GM19043 (cell line): ENCODE measurements at regions not wholly inside any gene's neighbourhood (a gene's known extent, or its start where the extent isn't known, plus 50 kb on each side); places are given as distances from the start of the nearest gene placed in this dataset.
"Not testable (repeated sequence)": the region's sequence is repeated elsewhere in the genome, so short reads cannot be mapped to it uniquely, and the experiment has no call there.

Experiments
- ATAC-seq: cut with Tn5 transposase; IDR thresholded peaks from one replicate; pipeline ENCODE4 v1.9.1; 2021; ENCODE audit warnings: low read depth; ENCODE audit not compliant: unreplicated experiment

DNA sequence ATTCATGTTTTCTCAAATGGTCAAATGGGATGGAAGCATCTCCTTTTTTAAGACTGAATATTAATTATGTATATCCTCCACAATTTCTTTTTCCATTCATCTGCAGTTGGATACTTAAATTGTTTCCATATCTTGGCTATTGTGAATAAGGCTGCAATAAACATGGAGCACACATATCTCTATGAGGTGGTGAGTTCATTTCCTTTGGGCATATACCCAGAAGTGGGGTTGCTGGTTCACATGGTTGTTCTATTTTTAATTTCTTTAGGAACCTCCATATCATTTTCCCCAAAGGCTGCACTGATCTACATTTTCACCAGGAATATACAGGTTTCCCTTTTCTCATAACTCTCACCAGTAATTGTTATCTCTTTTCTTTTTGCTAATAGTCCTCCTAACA, 566.3 kb downstream of the KCTD12 start:
- ATAC-seq: no peak

DNA sequence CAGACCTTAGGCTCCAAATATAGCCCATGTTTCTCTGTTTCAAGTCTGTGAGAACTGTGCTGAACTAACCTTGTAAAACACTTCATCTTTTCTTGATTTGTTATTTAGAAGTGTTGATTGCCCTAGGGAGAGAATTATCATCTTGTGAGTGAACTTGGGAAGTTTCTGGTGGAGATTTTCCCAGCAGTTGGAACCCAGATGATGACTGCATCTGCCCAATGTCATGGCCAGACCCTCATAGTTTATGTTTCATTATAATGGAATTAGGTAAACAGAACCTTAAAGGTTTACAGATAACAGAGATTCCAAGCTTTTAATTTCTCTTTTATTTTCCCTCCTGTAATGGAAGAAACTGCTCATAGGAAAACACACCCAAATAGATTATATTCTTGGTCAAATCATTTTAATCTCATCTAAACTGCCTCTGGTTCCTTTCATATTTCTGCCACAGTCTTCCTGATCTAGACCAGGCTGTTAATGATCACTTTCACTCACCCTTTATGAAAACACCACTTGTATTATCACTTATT, 569.1 kb downstream of the KCTD12 start:
- no peak for ATAC-seq

DNA sequence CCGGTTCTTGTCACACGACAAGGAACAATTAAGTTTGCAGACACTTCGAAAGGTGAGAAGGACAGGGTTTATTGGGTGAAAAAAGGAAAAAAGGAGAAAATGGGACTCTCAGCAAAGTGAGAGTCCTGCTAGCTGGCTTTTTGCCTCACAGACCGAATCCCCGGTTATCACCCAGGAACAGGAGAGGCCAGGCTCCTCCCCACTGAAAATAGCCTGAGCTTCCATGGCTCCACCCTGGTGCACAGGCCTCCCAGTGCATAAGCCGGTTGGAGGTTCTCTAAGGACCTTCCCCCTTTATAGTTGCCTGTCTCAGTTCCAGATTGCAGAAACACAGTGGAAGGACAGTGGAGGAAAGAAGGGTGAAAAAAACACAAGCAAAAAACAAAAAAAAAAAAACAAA, 571.7 kb downstream of the KCTD12 start:
- ATAC-seq: no peak

DNA sequence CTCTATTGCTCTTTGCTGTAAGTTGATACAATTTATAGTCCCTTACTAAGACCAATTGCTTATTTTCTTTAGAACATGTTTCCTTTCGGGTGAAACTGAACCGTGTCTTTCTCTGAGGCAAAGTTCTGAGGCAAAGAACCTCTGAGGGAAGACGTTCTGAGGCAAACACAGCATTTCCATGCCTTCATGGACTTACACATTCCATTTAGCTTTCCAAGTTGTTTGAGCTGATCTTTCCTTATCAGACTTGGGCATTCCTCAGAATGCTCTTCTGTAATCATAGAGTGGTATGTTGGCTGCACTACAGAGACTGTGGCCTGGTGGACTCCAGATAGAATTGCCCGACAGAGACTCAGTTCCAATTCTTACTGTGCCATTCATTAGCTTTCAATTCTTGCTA, 579.1 kb downstream of the KCTD12 start:
- ATAC-seq: no peak

DNA sequence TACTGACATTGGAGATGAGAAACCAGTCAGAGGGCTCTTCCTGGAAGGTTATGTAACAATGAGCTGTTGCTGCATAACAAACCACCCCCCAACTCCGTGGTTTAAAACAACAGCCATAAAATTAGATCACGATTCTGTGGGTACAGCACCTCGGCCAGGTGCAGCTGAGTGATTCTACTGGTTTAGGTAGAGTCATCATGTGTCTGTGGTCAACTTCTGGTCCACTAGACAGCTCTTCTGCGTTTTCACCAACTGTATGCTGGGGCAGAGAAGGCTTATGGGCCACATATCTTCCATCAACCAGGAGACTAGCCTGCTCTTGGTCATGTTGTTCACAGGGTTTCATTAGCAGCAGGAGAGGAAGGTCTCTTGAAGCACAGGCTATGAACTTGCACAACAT, 585.5 kb downstream of the KCTD12 start:
- ATAC-seq: no peak

DNA sequence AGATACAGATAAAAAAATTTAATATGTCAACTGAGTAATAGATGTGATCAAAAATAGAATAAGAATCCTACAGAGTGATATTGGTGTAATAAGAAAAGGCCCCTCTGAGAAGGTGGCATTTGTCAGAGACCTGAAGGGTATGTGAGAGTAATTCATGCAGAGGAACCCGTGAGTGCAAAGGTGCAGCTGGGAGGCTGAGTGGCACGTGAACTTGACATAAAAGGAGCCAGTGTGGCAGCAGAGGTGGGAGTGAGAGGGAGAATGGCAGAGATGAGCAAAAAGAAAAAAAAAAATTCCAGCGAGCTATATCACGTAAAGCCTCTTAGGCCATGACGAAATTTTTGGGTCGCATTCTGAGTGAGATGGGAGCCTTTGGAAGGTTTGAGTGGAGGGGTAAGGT, 588.9 kb downstream of the KCTD12 start:
- no peak for ATAC-seq

DNA sequence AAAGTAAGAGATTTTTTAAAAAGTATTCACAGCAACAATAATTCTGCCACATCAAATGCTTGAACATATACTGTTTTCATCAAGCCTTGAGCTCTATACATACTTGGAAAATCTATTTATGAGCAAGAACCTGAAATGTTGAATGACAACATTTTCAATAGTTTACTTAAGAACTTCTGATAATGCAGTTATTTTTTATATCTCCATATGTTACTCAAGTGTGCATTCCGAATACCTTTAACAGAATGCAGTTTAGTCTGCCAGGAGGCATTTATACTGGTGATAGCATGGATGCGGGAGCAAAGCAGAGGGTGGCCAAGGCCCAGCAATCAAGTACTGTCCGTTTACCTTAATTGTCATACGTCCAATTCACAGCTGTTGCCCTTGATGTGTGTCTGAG, 589.5 kb downstream of the KCTD12 start:
- ATAC-seq: no peak

DNA sequence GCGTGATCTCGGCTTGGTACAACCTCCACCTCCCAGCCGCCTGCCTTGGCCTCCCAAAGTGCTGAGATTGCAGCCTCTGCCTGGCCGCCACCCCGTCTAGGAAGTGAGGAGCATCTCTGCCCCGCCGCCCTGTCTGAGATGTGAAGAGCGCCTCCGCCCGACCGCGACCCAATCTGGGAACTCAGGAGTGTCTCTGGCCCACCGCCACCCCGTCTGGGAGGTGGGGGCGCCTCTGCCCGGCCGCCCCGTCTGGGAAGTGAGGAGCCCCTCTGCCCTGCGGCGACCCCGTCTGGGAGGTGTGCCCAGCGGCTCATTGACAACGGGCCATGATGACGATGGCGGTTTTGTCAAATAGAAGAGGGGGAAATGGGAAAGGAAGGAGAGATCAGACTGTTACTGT, 591.2 kb downstream of the KCTD12 start:
- not testable (repeated sequence) for ATAC-seq

DNA sequence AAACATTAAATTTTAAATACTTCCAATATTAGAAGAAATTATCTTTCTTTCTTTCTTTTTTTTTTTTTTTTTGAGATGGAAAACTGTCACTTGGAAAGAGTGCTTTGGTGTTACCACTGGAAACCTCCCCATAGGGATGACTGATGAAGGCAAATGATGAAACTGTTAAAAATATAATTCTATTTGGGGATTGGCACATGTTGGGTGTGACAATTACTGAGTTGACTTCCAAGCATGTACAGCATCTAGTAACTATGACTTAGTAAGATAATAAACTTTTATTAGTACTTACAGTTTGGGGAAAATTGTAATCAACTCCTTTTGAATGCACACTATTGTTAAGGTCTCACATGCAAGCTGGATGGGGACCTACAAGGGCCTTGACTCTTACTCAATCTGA, 592.5 kb downstream of the KCTD12 start:
- ATAC-seq: no peak

DNA sequence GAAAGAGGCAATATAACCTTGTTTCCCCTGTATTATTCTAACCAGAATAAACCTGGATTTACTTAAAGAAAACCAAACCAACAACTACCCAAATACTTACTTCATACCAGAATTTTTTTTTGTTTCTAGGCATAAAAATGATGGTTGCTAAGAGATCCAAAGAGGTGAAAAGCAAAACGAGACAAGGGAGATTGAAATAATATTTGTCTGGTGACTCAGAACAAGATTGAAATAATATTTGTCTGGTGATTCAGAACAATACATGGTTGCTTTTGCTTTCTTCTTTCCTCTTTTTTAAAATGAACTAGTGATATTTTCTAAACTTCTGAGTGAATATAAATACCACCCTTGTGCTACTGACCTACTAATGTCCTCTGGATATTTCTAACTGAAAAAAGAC, 592.9 kb downstream of the KCTD12 start:
- ATAC-seq: no peak

DNA sequence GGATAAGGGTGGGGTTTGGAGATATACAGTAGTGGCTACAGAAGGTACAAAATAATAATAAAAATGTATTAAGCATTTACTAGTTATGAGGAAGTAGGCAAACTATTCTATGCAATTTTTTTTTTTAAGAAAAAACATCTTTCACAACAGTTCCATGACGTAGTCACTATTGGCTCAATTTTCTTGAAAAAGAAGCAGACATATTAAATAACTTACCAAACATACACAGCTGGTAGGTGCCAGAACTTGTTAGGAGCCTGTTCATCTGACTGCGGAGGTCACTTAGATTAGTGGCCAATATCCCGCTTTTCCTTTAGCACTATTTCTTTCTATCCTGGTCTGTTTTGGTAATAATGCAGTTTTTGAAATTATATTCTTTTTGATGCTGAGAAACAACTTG, 593.5 kb downstream of the KCTD12 start:
- no peak for ATAC-seq

DNA sequence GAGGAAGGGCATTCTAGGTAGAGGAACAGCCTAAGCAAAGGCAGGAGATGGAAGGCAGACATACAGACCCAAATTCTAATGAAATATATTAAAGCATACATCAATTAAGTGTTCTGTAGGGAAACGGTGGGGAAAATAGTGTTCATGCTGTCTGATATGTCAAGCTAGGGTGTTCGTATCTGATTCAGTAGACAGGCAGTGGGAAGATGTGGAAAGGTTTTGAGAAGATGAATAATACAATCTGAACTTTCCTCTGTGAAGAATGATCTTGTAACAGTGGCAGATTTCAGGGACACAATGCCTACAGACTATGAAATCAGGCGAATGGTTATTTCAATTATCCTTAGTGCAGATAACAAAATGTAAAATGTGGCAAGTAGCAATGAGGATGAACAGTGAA, 594.2 kb downstream of the KCTD12 start:
- ATAC-seq: no peak

DNA sequence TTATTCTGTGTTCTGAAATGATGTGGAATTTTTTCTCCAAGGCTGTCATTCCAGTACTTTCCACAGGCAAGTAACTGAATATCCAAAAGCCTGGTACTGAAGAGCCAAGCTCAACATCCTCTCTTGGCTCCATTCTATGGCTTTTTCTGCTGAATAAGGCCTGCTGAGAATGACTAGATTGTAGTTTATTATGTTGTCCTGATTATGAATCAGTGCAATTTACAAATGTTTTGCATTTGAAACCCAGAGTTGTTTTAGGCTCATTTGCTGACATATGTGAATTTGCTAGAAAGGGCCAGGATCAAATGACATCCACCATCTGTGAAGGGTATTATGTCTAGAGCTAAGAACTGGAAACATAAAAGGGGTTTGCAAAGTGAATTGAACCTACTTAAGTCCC, 596.6 kb downstream of the KCTD12 start:
- no peak for ATAC-seq

DNA sequence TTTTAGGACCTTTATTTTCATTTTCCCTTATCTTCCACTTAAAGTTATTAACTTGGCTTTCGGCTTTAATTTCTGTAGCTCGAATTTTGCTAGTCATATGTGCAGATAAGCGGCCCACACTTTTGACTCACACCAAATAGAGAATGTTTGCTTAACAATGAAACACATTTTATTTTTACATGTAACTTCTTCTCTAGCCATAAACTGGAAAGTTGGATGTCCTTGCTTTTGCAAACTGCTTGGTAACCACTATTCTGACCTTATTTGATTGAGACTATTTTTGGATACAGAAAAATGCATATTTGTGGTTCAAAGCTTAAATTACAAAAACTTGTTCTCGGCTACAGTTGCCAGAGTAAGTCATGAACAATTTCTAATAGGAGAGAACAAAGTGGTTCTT, 600.0 kb downstream of the KCTD12 start:
- ATAC-seq: no peak

DNA sequence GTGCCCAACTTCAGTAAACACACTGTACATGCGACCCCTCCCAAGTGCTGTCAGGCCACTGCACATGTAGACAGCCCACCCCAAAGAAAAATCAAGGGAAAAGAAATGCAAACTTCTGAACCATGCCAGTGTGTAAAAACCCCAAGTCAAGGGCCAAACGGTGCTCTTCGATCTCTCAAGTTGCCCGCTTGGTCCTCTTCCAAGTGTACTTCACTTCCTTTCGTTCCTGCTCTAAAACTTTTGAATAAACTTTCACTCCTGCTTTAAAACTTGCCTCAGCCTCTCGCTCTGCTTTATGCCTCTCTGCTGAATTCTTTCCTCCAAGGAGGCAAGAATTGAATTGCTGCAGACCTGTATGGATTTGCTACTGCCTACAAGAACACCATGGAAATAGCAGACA, 600.7 kb downstream of the KCTD12 start:
- no peak for ATAC-seq

DNA sequence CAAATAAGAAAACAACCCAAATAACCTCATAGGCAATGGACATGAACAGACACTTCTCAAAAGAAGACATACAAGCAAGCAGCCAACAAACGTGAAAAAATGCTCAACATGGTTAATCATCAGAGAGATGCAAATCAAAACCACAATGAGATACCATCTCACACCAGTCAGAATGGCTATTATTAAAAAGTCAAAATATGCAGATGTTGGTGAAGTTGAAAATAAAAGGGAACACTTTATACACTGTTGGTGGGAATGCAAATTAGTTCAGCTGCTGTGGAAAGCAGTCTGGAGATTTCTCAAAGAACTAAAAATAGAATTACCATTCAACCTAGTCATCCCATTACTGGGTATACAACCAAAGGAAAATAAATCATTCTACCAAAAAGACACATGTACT, 606.4 kb downstream of the KCTD12 start:
- ATAC-seq: not testable (repeated sequence)

DNA sequence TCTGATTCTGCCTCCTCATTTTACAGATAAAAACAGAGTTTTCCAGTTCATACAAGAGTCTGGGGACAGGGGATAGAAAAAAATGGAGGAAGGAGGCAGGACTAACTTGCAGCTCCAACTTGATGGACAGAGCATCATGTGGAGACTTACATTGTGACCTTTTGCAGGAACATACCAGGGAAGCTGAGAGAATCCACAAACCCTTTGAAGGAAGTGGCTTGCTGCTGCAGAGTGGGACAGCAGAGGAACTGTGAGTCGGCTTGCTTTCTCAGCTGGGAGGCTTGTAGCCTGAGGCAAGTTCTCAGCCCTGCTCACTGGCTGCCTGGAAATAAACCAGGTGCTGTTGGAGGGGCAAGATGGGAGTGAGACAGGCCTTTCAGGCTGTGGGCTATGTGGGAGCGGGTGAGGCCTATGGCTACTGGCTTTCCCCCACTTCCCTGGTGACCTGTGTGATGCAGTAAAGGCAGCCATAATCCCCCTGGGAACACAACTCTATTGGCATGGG, 614.4 kb downstream of the KCTD12 start:
- no peak for ATAC-seq

DNA sequence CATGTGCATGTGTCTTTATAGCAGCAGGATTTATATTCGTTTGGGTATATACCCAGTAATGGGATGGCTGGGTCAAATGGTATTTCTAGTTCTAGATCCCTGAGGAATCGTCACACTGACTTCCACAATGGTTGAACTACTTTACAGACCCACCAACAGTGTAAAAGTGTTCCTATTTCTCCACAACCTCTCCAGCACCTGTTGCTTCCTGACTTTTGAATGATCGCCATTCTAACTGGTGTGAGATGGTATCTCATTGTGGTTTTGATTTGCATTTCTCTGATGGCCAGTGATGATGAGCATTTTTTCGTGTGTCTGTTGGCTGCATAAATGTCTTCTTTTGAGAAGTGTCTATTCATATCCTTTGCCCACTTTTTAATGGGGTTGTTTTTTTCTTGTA, 617.9 kb downstream of the KCTD12 start:
- not testable (repeated sequence) for ATAC-seq

DNA sequence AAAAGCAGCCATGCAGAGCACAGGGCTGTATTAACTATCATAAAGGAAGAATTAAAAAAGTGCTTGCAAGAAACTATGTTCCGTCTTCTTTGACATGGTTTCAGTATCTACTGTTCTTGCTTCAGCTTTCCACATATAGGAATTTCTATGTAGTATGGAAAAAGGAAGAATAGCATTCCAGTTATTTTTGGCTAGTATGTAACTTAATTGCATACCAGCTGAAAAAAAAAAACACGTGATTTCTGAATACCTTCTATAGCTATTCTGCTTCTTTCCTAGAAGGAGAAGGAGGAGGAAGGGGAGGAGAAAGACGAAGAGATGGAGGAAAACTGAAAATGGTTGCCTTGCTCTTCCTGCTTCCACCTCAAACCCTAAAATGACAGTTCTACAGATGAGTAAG, 619.0 kb downstream of the KCTD12 start:
- no peak for ATAC-seq

DNA sequence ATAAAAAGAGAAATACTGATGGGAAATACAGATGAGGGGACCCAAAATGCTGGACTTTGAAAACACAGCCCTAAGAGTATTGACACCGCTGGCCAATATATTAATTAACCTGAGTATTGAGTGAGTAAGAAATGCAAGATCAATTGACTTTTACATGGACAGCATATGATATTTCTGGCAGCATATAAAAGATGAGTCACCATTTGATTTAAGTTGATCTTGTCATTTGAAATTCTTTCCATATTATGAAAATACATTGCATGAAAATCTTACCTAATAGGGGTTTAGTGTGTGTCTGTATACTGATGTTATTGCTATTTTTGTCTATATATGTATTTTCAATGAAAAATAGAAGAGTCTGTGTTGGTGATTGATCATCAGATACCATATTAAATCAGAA, 619.6 kb downstream of the KCTD12 start:
- ATAC-seq: no peak

DNA sequence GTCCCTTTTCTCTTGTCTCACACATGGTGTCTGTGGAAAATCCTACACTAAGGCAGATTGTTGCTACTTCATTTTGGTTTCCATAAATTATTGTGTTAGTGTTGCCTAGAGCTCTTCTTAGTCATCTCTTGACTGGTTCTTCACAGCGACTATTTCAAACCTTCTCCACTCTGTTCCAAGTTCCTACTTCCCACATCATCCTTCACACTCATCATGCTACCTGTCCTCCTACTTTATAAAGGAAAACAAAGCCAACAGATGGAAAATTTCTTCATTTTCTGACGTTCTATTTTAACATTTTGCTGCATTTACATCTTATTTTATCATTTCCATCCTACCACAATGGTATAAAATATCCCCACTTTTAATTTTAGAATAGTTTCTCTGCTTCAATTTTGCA, 614.1 kb downstream of the LMO7 start:
- no peak for ATAC-seq

DNA sequence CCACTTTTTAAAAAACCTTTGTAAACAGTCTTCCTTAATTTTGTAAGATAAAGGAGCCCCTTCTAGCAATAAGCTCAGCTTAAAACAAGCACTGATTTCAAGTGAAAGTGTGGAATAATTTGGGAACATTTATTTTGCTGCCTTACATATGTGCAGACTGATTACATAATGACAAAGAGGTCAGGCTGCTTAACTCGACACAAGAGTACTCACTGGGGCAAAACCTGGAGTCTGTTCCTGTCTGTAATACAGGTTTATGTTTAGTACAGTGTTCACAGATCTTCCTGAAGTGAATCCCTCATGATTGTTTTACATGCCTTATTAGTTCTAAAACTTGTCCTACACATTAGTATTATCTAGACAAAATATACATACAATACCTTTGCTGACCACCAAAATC, 609.8 kb downstream of the LMO7 start:
- no peak for ATAC-seq

DNA sequence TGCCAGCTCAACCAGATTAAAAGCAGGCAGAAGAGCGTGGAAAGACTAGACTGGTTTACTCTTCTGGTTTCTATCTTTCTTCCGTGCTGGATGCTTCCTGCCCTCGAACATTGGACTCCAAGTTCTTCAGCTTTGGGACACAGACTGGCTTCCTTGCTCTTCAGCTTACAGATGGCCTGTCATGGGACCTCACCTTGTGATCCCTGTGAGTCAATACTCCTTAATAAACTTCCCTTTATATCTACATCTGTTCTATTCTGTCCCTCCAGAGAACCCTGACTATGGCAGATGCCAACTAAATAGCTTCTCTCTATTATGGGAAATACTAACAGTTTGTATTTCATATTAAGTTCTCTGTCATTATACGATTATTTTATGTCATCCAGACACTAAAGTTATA, 609.1 kb downstream of the LMO7 start:
- ATAC-seq: no peak
